Adrenal gland (tissue), 5 donors: ENCODE measurements at regions not wholly inside any gene's neighbourhood (a gene's known extent, or its start where the extent isn't known, plus 50 kb on each side); places are given as distances from the start of the nearest gene placed in this dataset.
"Not testable (repeated sequence)": the region's sequence is repeated elsewhere in the genome, so short reads cannot be mapped to it uniquely, and the experiment has no call there.

ENCODE experiments used
- CTCF ChIP-seq, 6 experiments: fragments of 450-650 bp in 4 of 6; fragments of 200-600 bp in 2 of 6; sonication (generic) in 1 of 6; IDR thresholded peaks; 1 replicate in 5 of 6; 2 replicates in 1 of 6; pipeline versions ENCODE4 v1.5.1 to v1.8.0; 2016 to 2021; ENCODE audit warnings: antibody characterized with exemption in 6 of 6, mild to moderate bottlenecking in 2 of 6, moderate library complexity in 1 of 6
- POLR2A ChIP-seq, 2 donors: fragments of 450-650 bp; IDR thresholded peaks; one replicate each; pipeline ENCODE4 v1.6.1; 2017; ENCODE audit warnings: antibody characterized with exemption in 2 of 2, mild to moderate bottlenecking in 2 of 2, moderate library complexity in 1 of 2
- donor health status: DM: no; HTN: no; CAD: no.

- TF ChIP-seq CTCF, POLR2A (IDR thresholded peaks at IDR 0.05): not testable (repeated sequence)
Measured at GRCh38 chr4:131727418-131727817, 1421.7 kb upstream of the PCDH10 start.
